ENCODE measurements at regions not wholly inside any gene's neighbourhood (a gene's known extent, or its start where the extent isn't known, plus 50 kb on each side); places are given as distances from the start of the nearest gene placed in this dataset.

- no peak for TF ChIP-seq EZH2 (IDR thresholded peaks at IDR 0.05; ENCODE audit: insufficient read depth, low read length)
- TF ChIP-seq CTCF (IDR thresholded peaks at IDR 0.05; ENCODE audit: insufficient read depth, low read depth, low read length) = no peak
These were observed 284.5 kb downstream of the SEC23A start for GRCh38 chr14:38818555-38818954.
